ENCODE measurements at regions not wholly inside any gene's neighbourhood (a gene's known extent, or its start where the extent isn't known, plus 50 kb on each side); places are given as distances from the start of the nearest gene placed in this dataset.
"Not testable (repeated sequence)": the region's sequence is repeated elsewhere in the genome, so short reads cannot be mapped to it uniquely, and the experiment has no call there.

GRCh38 chr11:44388828-44389657 lies 79.1 kb upstream of the ALX4 start:
- DNase-seq (ENCODE audit: low spot score), result no peak

- DNase-seq (ENCODE audit: low spot score), result no peak
These were observed 80.1 kb upstream of the ALX4 start for GRCh38 chr11:44389963-44390605.

GRCh38 chr11:44391004-44391403 lies 81.1 kb upstream of the ALX4 start:
- not testable (repeated sequence) for DNase-seq (ENCODE audit: low spot score)

GRCh38 chr11:44396746-44397145 lies 86.8 kb upstream of the ALX4 start:
- not testable (repeated sequence) for DNase-seq (ENCODE audit: low spot score)

GRCh38 chr11:44397586-44398178 lies 87.7 kb upstream of the ALX4 start:
- DNase-seq (ENCODE audit: low spot score), result no peak

- no peak for DNase-seq (ENCODE audit: low spot score)
These were observed 88.5 kb upstream of the ALX4 start for GRCh38 chr11:44398266-44399030.

- no peak for DNase-seq (ENCODE audit: low spot score)
These were observed 90.0 kb upstream of the ALX4 start for GRCh38 chr11:44399968-44400367.

- DNase-seq (ENCODE audit: low spot score), result no peak
These were observed 90.5 kb upstream of the ALX4 start for GRCh38 chr11:44400431-44400830.

- DNase-seq (ENCODE audit: low spot score), result no peak
These were observed 92.6 kb upstream of the ALX4 start for GRCh38 chr11:44402466-44403075.

- no peak for DNase-seq (ENCODE audit: low spot score)
These were observed 93.2 kb upstream of the ALX4 start for GRCh38 chr11:44403176-44403575.

- no peak for DNase-seq (ENCODE audit: low spot score)
These were observed 93.8 kb upstream of the ALX4 start for GRCh38 chr11:44403587-44404273.

- no peak for DNase-seq (ENCODE audit: low spot score)
These were observed 94.4 kb upstream of the ALX4 start for GRCh38 chr11:44404301-44404700.

GRCh38 chr11:44404736-44405395 lies 94.9 kb upstream of the ALX4 start:
- DNase-seq (ENCODE audit: low spot score), result no peak

GRCh38 chr11:44407211-44407996 lies 97.5 kb upstream of the ALX4 start:
- peak; percentile 17 for DNase-seq (ENCODE audit: low spot score)

- DNase-seq (ENCODE audit: low spot score), result no peak
These were observed 98.2 kb upstream of the ALX4 start for GRCh38 chr11:44408141-44408540.

- DNase-seq (ENCODE audit: low spot score), result no peak
These were observed 99.0 kb upstream of the ALX4 start for GRCh38 chr11:44408711-44409470.

GRCh38 chr11:44409558-44410236 lies 99.8 kb upstream of the ALX4 start:
- DNase-seq (ENCODE audit: low spot score), result peak; percentile 43

- DNase-seq (ENCODE audit: low spot score), result no peak
These were observed 106.8 kb upstream of the ALX4 start for GRCh38 chr11:44416776-44417175.
